AG04450 (cell line): ENCODE measurements at regions not wholly inside any gene's neighbourhood (a gene's known extent, or its start where the extent isn't known, plus 50 kb on each side); places are given as distances from the start of the nearest gene placed in this dataset.

Experiments used
- CTCF ChIA-PET: fragments of 300-600, 350-600 bp; formaldehyde crosslinking; extraction: SDS; loops from one replicate; lab custom pipeline; 2022; ENCODE audit warnings: antibody characterized with exemption, inconsistent platforms; lab: Charles Lee
- POLR2A ChIA-PET: fragments of 350-600 bp; formaldehyde crosslinking; extraction: SDS; loops from one replicate; lab custom pipeline; 2021; ENCODE audit warnings: antibody characterized with exemption, inconsistent platforms; lab: Yijun Ruan, JAX
- DNase-seq: peaks from one replicate; pipeline ENCODE4 v3.0.0-alpha.2; 2011; ENCODE audit warnings: low read depth, low spot score
- H3K27ac ChIP-seq: one replicate; pipeline ENCODE4 v1.5.1; 2012; ENCODE audit warnings: low read depth, low read length, control low read depth
- H3K27me3 ChIP-seq: one replicate; pipeline ENCODE4 v1.6.0; 2012; ENCODE audit warnings: low read length; ENCODE audit not compliant: control insufficient read depth, insufficient read depth
- H3K4me3 ChIP-seq: 2 replicates; pipeline ENCODE4 v1.5.1; 2011; ENCODE audit warnings: mild to moderate bottlenecking, low read depth, low read length, control low read depth
- H3K9me3 ChIP-seq: 2 replicates; pipeline ENCODE4 v1.5.1; 2012; ENCODE audit warnings: low read length; ENCODE audit not compliant: control insufficient read depth, insufficient read depth
- CTCF ChIP-seq: IDR thresholded peaks from 2 replicates; pipeline ENCODE4 v1.5.1; 2011; ENCODE audit warnings: low read depth, low read length, control low read depth, inconsistent platforms

- CTCF ChIA-PET: no interaction called here
- Histone ChIP-seq H3K27ac (no peak overlapping the region), H3K4me3 (no peak overlapping the region), H3K27me3 (no peaks in the 10 kb centered on the region), H3K9me3 (no peaks in the 10 kb centered on the region)
- POLR2A ChIA-PET: no interaction called here
- no peak for TF ChIP-seq CTCF
- DNase-seq: no peak
Measured at GRCh38 chrX:20641954-20642353, 375.2 kb upstream of the RPS6KA3 start.

- POLR2A ChIA-PET: no interaction called here
- Histone ChIP-seq H3K9me3 (no peaks in the 10 kb centered on the region), H3K27ac (no peak overlapping the region), H3K27me3 (no peaks in the 10 kb centered on the region), H3K4me3 (no peak overlapping the region)
- CTCF ChIA-PET: no interaction called here
- no peak for TF ChIP-seq CTCF
- DNase-seq: no peak
Measured at GRCh38 chrX:20639115-20639514, 372.4 kb upstream of the RPS6KA3 start.

- H3K27me3 ChIP-seq: no peaks in the 10 kb centered on the region
- no peak overlapping the region for H3K4me3 ChIP-seq
- ChIA-PET POLR2A (no interaction called here), CTCF (no interaction called here)
- H3K9me3 ChIP-seq: no peaks in the 10 kb centered on the region
- no peak for TF ChIP-seq CTCF
- H3K27ac ChIP-seq: no peak overlapping the region
- no peak for DNase-seq
Measured at GRCh38 chrX:20637351-20637750, 370.6 kb upstream of the RPS6KA3 start.

- CTCF ChIA-PET: no interaction called here
Measured at GRCh38 chrX:20633451-20633850, 366.7 kb upstream of the RPS6KA3 start.

GRCh38 chrX:20623448-20623847, 356.7 kb upstream of the RPS6KA3 start:
- Histone ChIP-seq H3K4me3 (no peak overlapping the region), H3K27me3 (no peaks in the 10 kb centered on the region), H3K9me3 (no peaks in the 10 kb centered on the region), H3K27ac (no peak overlapping the region)
- ChIA-PET CTCF (no interaction called here), POLR2A (no interaction called here)
- TF ChIP-seq CTCF: no peak
- DNase-seq: no peak

More at GRCh38 chrX:20633451-20633850, 366.7 kb upstream of the RPS6KA3 start:
- POLR2A ChIA-PET: no interaction called here
- H3K27ac ChIP-seq: no peak overlapping the region
- no peaks in the 10 kb centered on the region for H3K27me3 ChIP-seq
- no peaks in the 10 kb centered on the region for H3K9me3 ChIP-seq
- no peak for TF ChIP-seq CTCF
- H3K4me3 ChIP-seq: no peak overlapping the region
- DNase-seq: no peak
